HepG2 (cell line): ENCODE measurements at regions not wholly inside any gene's neighbourhood (a gene's known extent, or its start where the extent isn't known, plus 50 kb on each side); places are given as distances from the start of the nearest gene placed in this dataset.
A peak's percentile ranks its signal among the peaks of the same experiment; 100 is the strongest.

Source experiments
- AGO1 ChIP-seq: fragments of 200-400 bp; formaldehyde crosslinking; IDR thresholded peaks from 2 replicates; pipeline ENCODE4 v1.6.1; 2017; ENCODE audit warnings: mild to moderate bottlenecking, low read depth, low read length, moderate library complexity; ENCODE audit not compliant: poor library complexity, severe bottlenecking
- CHCHD3 ChIP-seq: sonication (generic); formaldehyde crosslinking; IDR thresholded peaks from 2 replicates; pipeline ENCODE4 v1.8.0; 2022; ENCODE audit warnings: mild to moderate bottlenecking, missing genetic modification reagents, moderate library complexity
- CHD2 ChIP-seq: IDR thresholded peaks from 2 replicates; pipeline ENCODE4 v1.6.1; 2011; ENCODE audit warnings: low read depth, low read length, improper control_type of control experiment
- EHMT2 ChIP-seq: fragments of 200-600 bp; sonication (generic); IDR thresholded peaks from 2 replicates; pipeline ENCODE4 v1.7.0; 2017; ENCODE audit warnings: antibody characterized with exemption, low read depth, low read length, borderline replicate concordance
- FOXA1 ChIP-seq, 2 experiments: fragments of 450-650 bp in 1 of 2; sonication (generic) in 1 of 2; formaldehyde crosslinking in 1 of 2; IDR thresholded peaks; 2 replicates each; pipeline versions ENCODE4 v1.4.0 to v1.6.1; 2016 to 2020; ENCODE audit warnings: missing genetic modification reagents in 1 of 2
- MLLT10 ChIP-seq: sonication (generic); formaldehyde crosslinking; IDR thresholded peaks from 2 replicates; pipeline ENCODE4 v1.4.0; 2020; ENCODE audit warnings: missing genetic modification reagents
- MTA1 ChIP-seq: sonication (generic); formaldehyde crosslinking; IDR thresholded peaks from 2 replicates; pipeline ENCODE4 v1.4.0; 2020; ENCODE audit warnings: missing genetic modification reagents, mild to moderate bottlenecking, borderline replicate concordance
- NR2F2 ChIP-seq: IDR thresholded peaks from 2 replicates; pipeline ENCODE4 v1.6.1; 2012; ENCODE audit warnings: low read depth, inconsistent platforms, borderline replicate concordance
- ONECUT2 ChIP-seq: sonication (generic); formaldehyde crosslinking; IDR thresholded peaks from 2 replicates; pipeline ENCODE4 v1.4.0; 2020; ENCODE audit warnings: missing genetic modification reagents
- POLR2AphosphoS5 ChIP-seq: IDR thresholded peaks from 2 replicates; pipeline ENCODE4 v1.6.1; 2012; ENCODE audit warnings: low read depth, low read length
- RBM22 ChIP-seq: fragments of 200-400 bp; formaldehyde crosslinking; optimal IDR thresholded peaks from 2 replicates; pipeline ENCODE3; 2017; ENCODE audit warnings: mild to moderate bottlenecking, low read length, moderate library complexity
- REL ChIP-seq: sonication (generic); formaldehyde crosslinking; conservative IDR thresholded peaks from 2 replicates; pipeline ENCODE4 v1.8.0; 2022; ENCODE audit warnings: mild to moderate bottlenecking, missing genetic modification reagents, moderate library complexity
- SMAD9 ChIP-seq: sonication (generic); formaldehyde crosslinking; IDR thresholded peaks from 2 replicates; pipeline ENCODE4 v1.5.1; 2020; ENCODE audit warnings: mild to moderate bottlenecking, missing genetic modification reagents
- SRSF4 ChIP-seq: fragments of 200-400 bp; formaldehyde crosslinking; IDR thresholded peaks from one replicate; pipeline ENCODE4 v1.6.1; 2018; ENCODE audit warnings: mild to moderate bottlenecking, low read depth, low read length, moderate library complexity; ENCODE audit not compliant: poor library complexity, severe bottlenecking
- SYNCRIP ChIP-seq: fragments of 200-400 bp; formaldehyde crosslinking; IDR thresholded peaks from 2 replicates; pipeline ENCODE4 v1.6.1; 2018; ENCODE audit warnings: mild to moderate bottlenecking, low read depth, low read length; ENCODE audit not compliant: insufficient read depth
- TARDBP ChIP-seq: sonication (generic); formaldehyde crosslinking; IDR thresholded peaks from 2 replicates; pipeline ENCODE4 v1.8.0; 2022; ENCODE audit warnings: mild to moderate bottlenecking, missing genetic modification reagents
- TRIM24 ChIP-seq: sonication (generic); formaldehyde crosslinking; IDR thresholded peaks from 2 replicates; pipeline ENCODE4 v1.8.0; 2022; ENCODE audit warnings: mild to moderate bottlenecking, missing genetic modification reagents
- YEATS2 ChIP-seq: sonication (generic); formaldehyde crosslinking; IDR thresholded peaks from 2 replicates; pipeline ENCODE4 v1.4.0; 2020; ENCODE audit warnings: missing genetic modification reagents, borderline replicate concordance
- ZBTB39 ChIP-seq: sonication (generic); formaldehyde crosslinking; IDR thresholded peaks from 2 replicates; pipeline ENCODE4 v1.5.0; 2020; ENCODE audit warnings: missing genetic modification reagents
- ZFP36L1 ChIP-seq: sonication (generic); formaldehyde crosslinking; IDR thresholded peaks from 2 replicates; pipeline ENCODE4 v1.8.0; 2022; ENCODE audit warnings: mild to moderate bottlenecking, missing genetic modification reagents, moderate library complexity
- ZIK1 ChIP-seq: sonication (generic); formaldehyde crosslinking; IDR thresholded peaks from 2 replicates; pipeline ENCODE4 v1.5.0; 2020; ENCODE audit warnings: mild to moderate bottlenecking, low read depth, missing genetic modification reagents, borderline replicate concordance
- ZNF138 ChIP-seq: sonication (generic); formaldehyde crosslinking; IDR thresholded peaks from 2 replicates; pipeline ENCODE4 v1.5.0; 2020; ENCODE audit warnings: mild to moderate bottlenecking, low read depth, missing genetic modification reagents
- ZNF451 ChIP-seq: sonication (generic); formaldehyde crosslinking; IDR thresholded peaks from 2 replicates; pipeline ENCODE4 v1.5.0; 2020; ENCODE audit warnings: mild to moderate bottlenecking, missing genetic modification reagents
- ZNF570 ChIP-seq: sonication (generic); formaldehyde crosslinking; IDR thresholded peaks from 2 replicates; pipeline ENCODE4 v1.4.0; 2020; ENCODE audit warnings: mild to moderate bottlenecking, missing genetic modification reagents, borderline replicate concordance
- ZNF576 ChIP-seq: sonication (generic); formaldehyde crosslinking; IDR thresholded peaks from 2 replicates; pipeline ENCODE4 v1.4.0; 2020; ENCODE audit warnings: mild to moderate bottlenecking, missing genetic modification reagents
- ZNF780A ChIP-seq: sonication (generic); formaldehyde crosslinking; IDR thresholded peaks from 2 replicates; pipeline ENCODE4 v1.8.0; 2022; ENCODE audit warnings: mild to moderate bottlenecking, missing genetic modification reagents, moderate library complexity
- ZNF850 ChIP-seq: sonication (generic); formaldehyde crosslinking; conservative IDR thresholded peaks from 2 replicates; pipeline ENCODE4 v1.9.0; 2021; ENCODE audit warnings: mild to moderate bottlenecking, missing genetic modification reagents
- ZSCAN29 ChIP-seq: sonication (generic); formaldehyde crosslinking; conservative IDR thresholded peaks from 2 replicates; pipeline ENCODE4 v1.4.0; 2020; ENCODE audit warnings: mild to moderate bottlenecking, missing genetic modification reagents
- ZUFSP ChIP-seq: sonication (generic); formaldehyde crosslinking; IDR thresholded peaks from 2 replicates; pipeline ENCODE4 v1.9.0; 2021; ENCODE audit warnings: missing genetic modification reagents, mild to moderate bottlenecking, borderline replicate concordance

GRCh38 chr4:14829795-14830194 lies 172.5 kb upstream of the CPEB2 start (continued):
- TF ChIP-seq NR2F2: no peak
- no peak for TF ChIP-seq POLR2AphosphoS5
- TF ChIP-seq REL: no peak
- no peak for TF ChIP-seq ZSCAN29 (CRISPR knock-in tag)
- no peak for TF ChIP-seq MLLT10 (CRISPR knock-in tag)
- TF ChIP-seq ZNF576 (CRISPR knock-in tag): no peak
- no peak for TF ChIP-seq ZUFSP
- no peak for TF ChIP-seq FOXA1 (IDR thresholded peaks at IDR 0.05)
- TF ChIP-seq FOXA1 (CRISPR knock-in tag; IDR thresholded peaks at IDR 0.05): peak; percentile 34; the same call in 1 of the 2 replicates
- no peak for TF ChIP-seq CHD2
- no peak for TF ChIP-seq TRIM24 (CRISPR knock-in tag)
- no peak for TF ChIP-seq ZNF570
- no peak for TF ChIP-seq ZNF850
- TF ChIP-seq CHCHD3 (CRISPR knock-in tag): no peak
- TF ChIP-seq ZNF780A: no peak
- TF ChIP-seq YEATS2 (CRISPR knock-in tag): no peak
- no peak for TF ChIP-seq ONECUT2 (CRISPR knock-in tag)
- TF ChIP-seq ZBTB39 (CRISPR knock-in tag): no peak
- TF ChIP-seq SMAD9 (CRISPR knock-in tag): no peak
- no peak for TF ChIP-seq EHMT2
- TF ChIP-seq SYNCRIP: no peak
- TF ChIP-seq SRSF4: no peak
- TF ChIP-seq RBM22: no peak
- no peak for TF ChIP-seq ZIK1 (CRISPR knock-in tag)
- TF ChIP-seq MTA1 (CRISPR knock-in tag): no peak
- TF ChIP-seq ZNF138: no peak
- no peak for TF ChIP-seq ZNF451 (CRISPR knock-in tag)
- TF ChIP-seq ZFP36L1: no peak
- TF ChIP-seq AGO1: no peak
- TF ChIP-seq TARDBP: no peak
